Middle frontal gyrus (tissue), 1 donor: ENCODE measurements at regions not wholly inside any gene's neighbourhood (a gene's known extent, or its start where the extent isn't known, plus 50 kb on each side); places are given as distances from the start of the nearest gene placed in this dataset.
"Not testable (repeated sequence)": the region's sequence is repeated elsewhere in the genome, so short reads cannot be mapped to it uniquely, and the experiment has no call there.

Experiments used
- DNase-seq: peaks from one replicate; pipeline ENCODE4 v3.0.0-alpha.2; 2015; ENCODE audit warnings: low spot score; ENCODE audit errors: extremely low spot score

GRCh38 chr10:64113375-64113774 is 592.2 kb downstream of the REEP3 start:
- DNase-seq: no peak

- no peak for DNase-seq
These were observed 592.6 kb downstream of the REEP3 start for GRCh38 chr10:64113792-64114191.

- DNase-seq: no peak
These were observed 594.3 kb downstream of the REEP3 start for GRCh38 chr10:64115471-64115870.

GRCh38 chr10:64115908-64116643 is 594.9 kb downstream of the REEP3 start:
- DNase-seq: no peak

- no peak for DNase-seq
These were observed 595.5 kb downstream of the REEP3 start for GRCh38 chr10:64116707-64117106.

- DNase-seq: no peak
These were observed 597.5 kb downstream of the REEP3 start for GRCh38 chr10:64118736-64119135.

- not testable (repeated sequence) for DNase-seq
These were observed 599.2 kb downstream of the REEP3 start for GRCh38 chr10:64120301-64120980.

GRCh38 chr10:64130152-64130551 is 609.0 kb downstream of the REEP3 start:
- DNase-seq: no peak

- DNase-seq: no peak
These were observed 613.5 kb downstream of the REEP3 start for GRCh38 chr10:64134676-64135075.

- DNase-seq: no peak
These were observed 621.2 kb downstream of the REEP3 start for GRCh38 chr10:64142395-64142794.

- DNase-seq: no peak
These were observed 627.4 kb downstream of the REEP3 start for GRCh38 chr10:64148607-64149006.

GRCh38 chr10:64156166-64156565 is 635.0 kb downstream of the REEP3 start:
- no peak for DNase-seq

GRCh38 chr10:64158551-64158950 is 637.4 kb downstream of the REEP3 start:
- no peak for DNase-seq

GRCh38 chr10:64159910-64160872 is 639.0 kb downstream of the REEP3 start:
- no peak for DNase-seq

- DNase-seq: no peak
These were observed 649.6 kb downstream of the REEP3 start for GRCh38 chr10:64170791-64171190.

- no peak for DNase-seq
These were observed 652.6 kb downstream of the REEP3 start for GRCh38 chr10:64173826-64174225.

- DNase-seq: no peak
These were observed 653.6 kb downstream of the REEP3 start for GRCh38 chr10:64174666-64175255.

- DNase-seq: no peak
These were observed 654.2 kb downstream of the REEP3 start for GRCh38 chr10:64175271-64175962.

GRCh38 chr10:64182671-64183070 is 661.5 kb downstream of the REEP3 start:
- no peak for DNase-seq

- no peak for DNase-seq
These were observed 670.1 kb downstream of the REEP3 start for GRCh38 chr10:64191286-64191685.
